ENCODE measurements at regions not wholly inside any gene's neighbourhood (a gene's known extent, or its start where the extent isn't known, plus 50 kb on each side); places are given as distances from the start of the nearest gene placed in this dataset.

DNA sequence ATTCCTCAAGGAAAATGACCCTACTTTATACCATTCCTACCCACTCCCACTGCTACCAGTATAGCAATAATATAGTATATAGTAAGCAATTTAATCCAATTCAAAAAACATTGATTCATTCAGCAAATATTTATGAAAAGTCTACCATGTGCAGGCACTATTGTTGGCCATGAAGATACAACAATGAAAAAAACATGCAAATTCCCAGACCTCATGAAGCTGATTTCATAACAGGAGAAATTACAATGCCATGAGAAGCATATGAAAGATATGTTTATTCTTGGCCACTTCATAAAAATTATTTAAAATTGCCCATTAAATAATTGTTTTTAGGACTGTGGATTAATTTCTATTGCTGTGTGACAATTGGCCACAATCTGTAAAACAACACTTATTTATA, 315.8 kb upstream of the COL8A1 start:
- no peaks in the 10 kb centered on the region for H3K79me2 ChIP-seq (ENCODE audit: control insufficient read depth, insufficient read depth, low read length)
- DNase-seq (ENCODE audit: low read depth, low spot score): no peak
- no peak overlapping the region for H3K4me2 ChIP-seq (ENCODE audit: control insufficient read depth, insufficient read depth)
- TF ChIP-seq MEF2B (IDR thresholded peaks at IDR 0.05; ENCODE audit: partially characterized antibody, poor library complexity, severe bottlenecking) (no peak), TCF7 (IDR thresholded peaks at IDR 0.05; ENCODE audit: borderline replicate concordance) (no peak), RBBP5 (conservative IDR thresholded peaks at IDR 0.05) (no peak), NRF1 (conservative IDR thresholded peaks at IDR 0.05; ENCODE audit: low read depth, low read length) (no peak), SMAD1 (IDR thresholded peaks at IDR 0.05; ENCODE audit: low read depth, partially characterized antibody) (no peak), HDGF (IDR thresholded peaks at IDR 0.05) (no peak), YY1 (IDR thresholded peaks at IDR 0.05; ENCODE audit: low read depth, low read length) (no peak)
- TF ChIP-seq, protein P1, sequence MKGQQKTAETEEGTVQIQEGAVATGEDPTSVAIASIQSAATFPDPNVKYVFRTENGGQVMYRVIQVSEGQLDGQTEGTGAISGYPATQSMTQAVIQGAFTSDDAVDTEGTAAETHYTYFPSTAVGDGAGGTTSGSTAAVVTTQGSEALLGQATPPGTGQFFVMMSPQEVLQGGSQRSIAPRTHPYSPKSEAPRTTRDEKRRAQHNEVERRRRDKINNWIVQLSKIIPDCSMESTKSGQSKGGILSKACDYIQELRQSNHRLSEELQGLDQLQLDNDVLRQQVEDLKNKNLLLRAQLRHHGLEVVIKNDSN (IDR thresholded peaks at IDR 0.05; ENCODE audit: borderline replicate concordance, extremely low read length, insufficient read depth, low read depth, low read length): no peak
- TF ChIP-seq, protein P2, sequence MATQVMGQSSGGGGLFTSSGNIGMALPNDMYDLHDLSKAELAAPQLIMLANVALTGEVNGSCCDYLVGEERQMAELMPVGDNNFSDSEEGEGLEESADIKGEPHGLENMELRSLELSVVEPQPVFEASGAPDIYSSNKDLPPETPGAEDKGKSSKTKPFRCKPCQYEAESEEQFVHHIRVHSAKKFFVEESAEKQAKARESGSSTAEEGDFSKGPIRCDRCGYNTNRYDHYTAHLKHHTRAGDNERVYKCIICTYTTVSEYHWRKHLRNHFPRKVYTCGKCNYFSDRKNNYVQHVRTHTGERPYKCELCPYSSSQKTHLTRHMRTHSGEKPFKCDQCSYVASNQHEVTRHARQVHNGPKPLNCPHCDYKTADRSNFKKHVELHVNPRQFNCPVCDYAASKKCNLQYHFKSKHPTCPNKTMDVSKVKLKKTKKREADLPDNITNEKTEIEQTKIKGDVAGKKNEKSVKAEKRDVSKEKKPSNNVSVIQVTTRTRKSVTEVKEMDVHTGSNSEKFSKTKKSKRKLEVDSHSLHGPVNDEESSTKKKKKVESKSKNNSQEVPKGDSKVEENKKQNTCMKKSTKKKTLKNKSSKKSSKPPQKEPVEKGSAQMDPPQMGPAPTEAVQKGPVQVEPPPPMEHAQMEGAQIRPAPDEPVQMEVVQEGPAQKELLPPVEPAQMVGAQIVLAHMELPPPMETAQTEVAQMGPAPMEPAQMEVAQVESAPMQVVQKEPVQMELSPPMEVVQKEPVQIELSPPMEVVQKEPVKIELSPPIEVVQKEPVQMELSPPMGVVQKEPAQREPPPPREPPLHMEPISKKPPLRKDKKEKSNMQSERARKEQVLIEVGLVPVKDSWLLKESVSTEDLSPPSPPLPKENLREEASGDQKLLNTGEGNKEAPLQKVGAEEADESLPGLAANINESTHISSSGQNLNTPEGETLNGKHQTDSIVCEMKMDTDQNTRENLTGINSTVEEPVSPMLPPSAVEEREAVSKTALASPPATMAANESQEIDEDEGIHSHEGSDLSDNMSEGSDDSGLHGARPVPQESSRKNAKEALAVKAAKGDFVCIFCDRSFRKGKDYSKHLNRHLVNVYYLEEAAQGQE (IDR thresholded peaks at IDR 0.05; ENCODE audit: low read depth, low read length): no peak
- TF ChIP-seq, protein P3, sequence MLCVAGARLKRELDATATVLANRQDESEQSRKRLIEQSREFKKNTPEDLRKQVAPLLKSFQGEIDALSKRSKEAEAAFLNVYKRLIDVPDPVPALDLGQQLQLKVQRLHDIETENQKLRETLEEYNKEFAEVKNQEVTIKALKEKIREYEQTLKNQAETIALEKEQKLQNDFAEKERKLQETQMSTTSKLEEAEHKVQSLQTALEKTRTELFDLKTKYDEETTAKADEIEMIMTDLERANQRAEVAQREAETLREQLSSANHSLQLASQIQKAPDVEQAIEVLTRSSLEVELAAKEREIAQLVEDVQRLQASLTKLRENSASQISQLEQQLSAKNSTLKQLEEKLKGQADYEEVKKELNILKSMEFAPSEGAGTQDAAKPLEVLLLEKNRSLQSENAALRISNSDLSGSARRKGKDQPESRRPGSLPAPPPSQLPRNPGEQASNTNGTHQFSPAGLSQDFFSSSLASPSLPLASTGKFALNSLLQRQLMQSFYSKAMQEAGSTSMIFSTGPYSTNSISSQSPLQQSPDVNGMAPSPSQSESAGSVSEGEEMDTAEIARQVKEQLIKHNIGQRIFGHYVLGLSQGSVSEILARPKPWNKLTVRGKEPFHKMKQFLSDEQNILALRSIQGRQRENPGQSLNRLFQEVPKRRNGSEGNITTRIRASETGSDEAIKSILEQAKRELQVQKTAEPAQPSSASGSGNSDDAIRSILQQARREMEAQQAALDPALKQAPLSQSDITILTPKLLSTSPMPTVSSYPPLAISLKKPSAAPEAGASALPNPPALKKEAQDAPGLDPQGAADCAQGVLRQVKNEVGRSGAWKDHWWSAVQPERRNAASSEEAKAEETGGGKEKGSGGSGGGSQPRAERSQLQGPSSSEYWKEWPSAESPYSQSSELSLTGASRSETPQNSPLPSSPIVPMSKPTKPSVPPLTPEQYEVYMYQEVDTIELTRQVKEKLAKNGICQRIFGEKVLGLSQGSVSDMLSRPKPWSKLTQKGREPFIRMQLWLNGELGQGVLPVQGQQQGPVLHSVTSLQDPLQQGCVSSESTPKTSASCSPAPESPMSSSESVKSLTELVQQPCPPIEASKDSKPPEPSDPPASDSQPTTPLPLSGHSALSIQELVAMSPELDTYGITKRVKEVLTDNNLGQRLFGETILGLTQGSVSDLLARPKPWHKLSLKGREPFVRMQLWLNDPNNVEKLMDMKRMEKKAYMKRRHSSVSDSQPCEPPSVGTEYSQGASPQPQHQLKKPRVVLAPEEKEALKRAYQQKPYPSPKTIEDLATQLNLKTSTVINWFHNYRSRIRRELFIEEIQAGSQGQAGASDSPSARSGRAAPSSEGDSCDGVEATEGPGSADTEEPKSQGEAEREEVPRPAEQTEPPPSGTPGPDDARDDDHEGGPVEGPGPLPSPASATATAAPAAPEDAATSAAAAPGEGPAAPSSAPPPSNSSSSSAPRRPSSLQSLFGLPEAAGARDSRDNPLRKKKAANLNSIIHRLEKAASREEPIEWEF (IDR thresholded peaks at IDR 0.05; ENCODE audit: insufficient replicate concordance, low read depth, low read length): no peak
- TF ChIP-seq, protein P4, sequence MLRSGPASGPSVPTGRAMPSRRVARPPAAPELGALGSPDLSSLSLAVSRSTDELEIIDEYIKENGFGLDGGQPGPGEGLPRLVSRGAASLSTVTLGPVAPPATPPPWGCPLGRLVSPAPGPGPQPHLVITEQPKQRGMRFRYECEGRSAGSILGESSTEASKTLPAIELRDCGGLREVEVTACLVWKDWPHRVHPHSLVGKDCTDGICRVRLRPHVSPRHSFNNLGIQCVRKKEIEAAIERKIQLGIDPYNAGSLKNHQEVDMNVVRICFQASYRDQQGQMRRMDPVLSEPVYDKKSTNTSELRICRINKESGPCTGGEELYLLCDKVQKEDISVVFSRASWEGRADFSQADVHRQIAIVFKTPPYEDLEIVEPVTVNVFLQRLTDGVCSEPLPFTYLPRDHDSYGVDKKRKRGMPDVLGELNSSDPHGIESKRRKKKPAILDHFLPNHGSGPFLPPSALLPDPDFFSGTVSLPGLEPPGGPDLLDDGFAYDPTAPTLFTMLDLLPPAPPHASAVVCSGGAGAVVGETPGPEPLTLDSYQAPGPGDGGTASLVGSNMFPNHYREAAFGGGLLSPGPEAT (IDR thresholded peaks at IDR 0.05; ENCODE audit: low read depth): no peak
- BruUV-seq (replicated peaks): no TSS peak
- intact Hi-C loops (cut with micrococcal nuclease; ENCODE audit: unreplicated experiment) (no loop called here), in situ Hi-C loops (cut with MboI) (no loop called here)
- no peak overlapping the region for H3K9ac ChIP-seq (ENCODE audit: control insufficient read depth, insufficient read depth, low read length)
- H3K4me1 ChIP-seq (ENCODE audit: control insufficient read depth, insufficient read depth, low read length): no peaks in the 10 kb centered on the region
- no peak overlapping the region for H2AFZ ChIP-seq (ENCODE audit: control insufficient read depth, low read depth, low read length)
- RAD21 ChIA-PET (ENCODE audit: unreplicated experiment): no interaction called here
- CTCF ChIA-PET: no interaction called here
- no peaks in the 10 kb centered on the region for H3K27me3 ChIP-seq (replicated peaks in 1 of 2; ENCODE audit: control insufficient read depth in 2 of 2, insufficient read depth in 2 of 2, low read length in 1 of 2)
- ATAC-seq: no peak
- SMC1A ChIA-PET (ENCODE audit: uncharacterized antibody, unreplicated experiment): no interaction called here
- H4K20me1 ChIP-seq (ENCODE audit: control insufficient read depth, insufficient read depth): no peaks in the 10 kb centered on the region
- H3K36me3 ChIP-seq (ENCODE audit: control insufficient read depth in 2 of 2, insufficient read depth in 2 of 2, low read length in 1 of 2): no peaks in the 10 kb centered on the region
- H3K27ac ChIP-seq (ENCODE audit: control insufficient read depth, insufficient read depth): no peak overlapping the region
- FAIRE-seq: no peak
- POLR2A ChIA-PET: no interaction called here
- no peaks in the 10 kb centered on the region for H3K9me3 ChIP-seq (replicated peaks; ENCODE audit: control insufficient read depth, insufficient read depth, low read length)
- no peak overlapping the region for H3K4me3 ChIP-seq
